ENCODE measurements at regions not wholly inside any gene's neighbourhood (a gene's known extent, or its start where the extent isn't known, plus 50 kb on each side); places are given as distances from the start of the nearest gene placed in this dataset.

DNA sequence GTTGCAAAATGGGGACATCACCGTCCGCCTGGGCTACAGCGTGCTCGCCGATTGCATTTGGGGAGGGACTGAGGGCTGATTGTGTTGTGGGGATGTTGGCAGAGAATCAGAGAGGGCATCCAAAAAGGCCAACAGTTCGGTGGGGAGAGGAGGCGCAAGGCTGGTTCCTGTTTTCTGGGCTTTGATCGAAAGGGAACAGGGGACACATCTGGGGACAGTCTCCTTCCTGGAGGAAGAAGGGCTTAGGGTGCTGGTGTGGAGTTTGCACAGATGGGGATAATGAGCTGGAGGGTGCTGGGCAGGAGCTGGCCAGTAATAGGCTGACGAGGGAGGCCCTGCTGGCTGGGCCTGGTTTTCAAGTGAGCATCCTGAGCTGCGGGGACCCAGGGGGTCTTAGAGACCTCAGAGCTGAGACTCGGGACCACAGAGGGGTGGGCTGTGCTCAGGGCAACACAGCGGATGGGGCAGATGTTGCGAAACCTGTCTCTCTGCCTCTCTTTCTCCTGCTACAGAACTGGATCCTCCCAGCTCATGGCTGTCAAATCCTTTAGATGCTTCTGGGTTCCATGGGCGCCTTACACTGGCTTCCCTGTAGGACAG is 288.7 kb downstream of the SEC14L1 start:
- DNase-seq (no peak), ATAC-seq (ENCODE audit: low read depth) (no peak)
- intact Hi-C loops (cut with micrococcal nuclease) = no loop called here
- H3K36me3 Mint-ChIP-seq (ENCODE audit: low read depth) = no peaks in the 10 kb centered on the region
- H3K27me3 Mint-ChIP-seq = no peaks in the 10 kb centered on the region
- peak overlapping the region; percentile 70 for H3K4me3 Mint-ChIP-seq
- H3K27ac Mint-ChIP-seq = peak overlapping the region; percentile 87
- peaks cover 89% of the 10 kb centered on the region for H3K4me1 Mint-ChIP-seq
- no peaks in the 10 kb centered on the region for H3K9me3 Mint-ChIP-seq
- ChIA-PET POLR2A (interaction anchor here (0.6 to 11.2 kb wide), 26 partner anchors 8 to 914 kb away, joined by 3 to 325 read pairs (median 6); no protein-coding TSS in a partner anchor), CTCF (interaction anchor here (0.6 to 7.5 kb wide), 33 partner anchors 8 to 584 kb away, joined by 3 to 142 read pairs (median 8); no protein-coding TSS in a partner anchor)
- no peak for TF ChIP-seq CTCF (IDR thresholded peaks at IDR 0.05)

DNA sequence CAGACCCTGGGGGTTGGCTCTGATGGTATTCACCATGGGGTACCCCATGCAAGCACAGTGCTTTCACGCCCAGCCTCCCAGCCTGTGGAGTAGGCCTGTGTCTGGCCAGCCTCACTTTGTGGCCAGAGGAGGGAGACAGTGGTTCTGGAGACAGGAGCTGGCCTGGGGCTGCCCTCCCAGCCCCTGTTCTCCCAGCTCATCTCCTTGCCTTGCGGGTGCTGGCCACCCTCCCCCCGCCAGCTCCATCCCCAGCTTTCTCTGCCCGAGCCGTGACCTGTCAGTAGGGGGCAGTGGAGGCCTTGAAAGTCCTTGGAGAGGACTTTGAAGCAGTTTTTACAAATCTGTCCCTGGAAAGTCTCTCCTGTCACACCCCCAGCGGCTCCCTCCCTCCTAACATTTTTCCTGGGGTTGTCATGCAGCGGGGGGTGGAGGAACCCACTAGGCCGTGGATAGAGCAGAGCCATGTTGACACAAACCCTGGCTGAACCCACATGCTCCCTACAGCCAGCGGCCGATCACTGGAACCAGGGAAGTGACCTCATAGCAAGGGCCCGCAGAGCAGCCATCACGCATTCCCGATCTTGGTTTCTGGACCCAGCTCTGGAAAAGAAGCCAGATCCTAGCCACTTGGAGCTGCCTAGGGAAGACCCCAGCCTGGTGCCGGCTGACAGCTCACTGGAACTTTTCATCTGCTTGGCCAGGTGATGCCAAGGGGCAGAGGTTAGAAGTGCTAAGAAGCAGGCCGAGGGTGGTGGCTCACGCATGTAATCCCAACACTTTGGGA is 289.4 kb downstream of the SEC14L1 start:
- peak; percentile 67 for DNase-seq
- no peak for TF ChIP-seq CTCF (IDR thresholded peaks at IDR 0.05)
- H3K27ac Mint-ChIP-seq = peak overlapping the region; percentile 63
- H3K27me3 Mint-ChIP-seq = no peaks in the 10 kb centered on the region
- POLR2A ChIA-PET = interaction anchor here (0.6 to 11.2 kb wide), 27 partner anchors 9 to 418 kb away, joined by 3 to 325 read pairs (median 5); no protein-coding TSS in a partner anchor
- no peaks in the 10 kb centered on the region for H3K36me3 Mint-ChIP-seq (ENCODE audit: low read depth)
- peak; percentile 37 for ATAC-seq (ENCODE audit: low read depth)
- no peaks in the 10 kb centered on the region for H3K9me3 Mint-ChIP-seq
- intact Hi-C loops (cut with micrococcal nuclease) = loop anchor here (1.0 to 5.0 kb wide), 6 partner anchors 11 to 582 kb away; no protein-coding TSS in a partner anchor
- H3K4me3 Mint-ChIP-seq = no peak overlapping the region
- CTCF ChIA-PET = interaction anchor here (0.6 to 7.5 kb wide), 33 partner anchors 9 to 583 kb away, joined by 3 to 142 read pairs (median 8); no protein-coding TSS in a partner anchor
- peaks cover 96% of the 10 kb centered on the region for H3K4me1 Mint-ChIP-seq

GRCh38 chr17:77432034-77432661 is 291.4 kb downstream of the SEC14L1 start:
- CTCF ChIA-PET = interaction anchor here (0.6 to 7.5 kb wide), 5 partner anchors 8 to 61 kb away, joined by 3 to 142 read pairs (median 4); no protein-coding TSS in a partner anchor
- no peak overlapping the region for H3K4me3 Mint-ChIP-seq
- no peaks in the 10 kb centered on the region for H3K9me3 Mint-ChIP-seq
- peak overlapping the region; percentile 12 for H3K27ac Mint-ChIP-seq
- no peaks in the 10 kb centered on the region for H3K27me3 Mint-ChIP-seq
- intact Hi-C loops (cut with micrococcal nuclease) = loop anchor here (5.0 kb wide), 2 partner anchors 40 to 580 kb away; no protein-coding TSS in a partner anchor
- H3K36me3 Mint-ChIP-seq (ENCODE audit: low read depth) = no peaks in the 10 kb centered on the region
- no peak for TF ChIP-seq CTCF (IDR thresholded peaks at IDR 0.05)
- DNase-seq (no peak), ATAC-seq (ENCODE audit: low read depth) (no peak)
- H3K4me1 Mint-ChIP-seq = peaks cover 97% of the 10 kb centered on the region
- POLR2A ChIA-PET = interaction anchor here (1.2 to 23.2 kb wide), 5 partner anchors 12 to 109 kb away, joined by 4 to 831 read pairs (median 8); no protein-coding TSS in a partner anchor

GRCh38 chr17:77432742-77433141 is 292.0 kb downstream of the SEC14L1 start:
- ChIA-PET POLR2A (interaction anchor here (1.9 to 23.2 kb wide), 4 partner anchors 12 to 526 kb away, joined by 8 to 831 read pairs (median 168); partner anchors contain the start of gene TNRC6C), CTCF (interaction anchor here (1.0 to 7.5 kb wide), 3 partner anchors 8 to 60 kb away, joined by 3 to 142 read pairs (median 4); no protein-coding TSS in a partner anchor)
- no peak for DNase-seq
- Mint-ChIP-seq H3K27ac (no peak overlapping the region), H3K4me1 (peaks cover 97% of the 10 kb centered on the region), H3K36me3 (ENCODE audit: low read depth) (no peaks in the 10 kb centered on the region), H3K27me3 (no peaks in the 10 kb centered on the region), H3K4me3 (no peak overlapping the region), H3K9me3 (no peaks in the 10 kb centered on the region)
- no peak for TF ChIP-seq CTCF (IDR thresholded peaks at IDR 0.05)
- intact Hi-C loops (cut with micrococcal nuclease) = loop anchor here (5.0 kb wide), 2 partner anchors 40 to 580 kb away; no protein-coding TSS in a partner anchor
- no peak for ATAC-seq (ENCODE audit: low read depth)

Measured in activated B cell treated with CpG ODN at 0.5 μM for 24 hours (primary cell).